ENCODE measurements at regions not wholly inside any gene's neighbourhood (a gene's known extent, or its start where the extent isn't known, plus 50 kb on each side); places are given as distances from the start of the nearest gene placed in this dataset.

- Histone ChIP-seq H3K9me3 (replicated peaks; ENCODE audit: control insufficient read depth, insufficient read depth, low read length) (peaks cover 17% of the 10 kb centered on the region), H3K4me2 (ENCODE audit: insufficient read depth, low read length) (no peak overlapping the region), H3K36me3 (ENCODE audit: control insufficient read depth in 2 of 2, extremely low read depth in 1 of 2, insufficient read depth in 2 of 2, low read length in 2 of 2) (no peaks in the 10 kb centered on the region), H2AFZ (ENCODE audit: low read depth, low read length) (no peak overlapping the region), H3K4me1 (ENCODE audit: control insufficient read depth, extremely low read depth, insufficient read depth, low read length) (no peaks in the 10 kb centered on the region), H3K27me3 (ENCODE audit: control insufficient read depth in 2 of 2, insufficient read depth in 2 of 2, low read length in 2 of 2) (no peaks in the 10 kb centered on the region), H3K27ac (ENCODE audit: insufficient read depth, low read depth, low read length) (no peak overlapping the region), H3K9me1 (replicated peaks; ENCODE audit: control insufficient read depth, extremely low read depth, insufficient read depth, low read length) (no peaks in the 10 kb centered on the region), H3K79me2 (ENCODE audit: control insufficient read depth, insufficient read depth, low read length) (no peaks in the 10 kb centered on the region), H4K20me1 (replicated peaks; ENCODE audit: control insufficient read depth, extremely low read depth, insufficient read depth, low read length) (no peaks in the 10 kb centered on the region), H3K4me3 (replicated peaks in 1 of 3; ENCODE audit: insufficient read depth in 1 of 3, low read depth in 1 of 3, low read length in 3 of 3) (no peak overlapping the region), H3K9ac (replicated peaks; ENCODE audit: extremely low read depth, insufficient read depth, low read length) (no peak overlapping the region)
- POLR2A ChIA-PET, result no interaction called here
- FAIRE-seq, result no peak
- intact Hi-C loops (cut with micrococcal nuclease) (no loop called here), dilution Hi-C loops (cut with MboI; ENCODE audit: extremely low pct_ligation_motif_present, low sequenced_read_pairs) (no loop called here)
- DNase-seq (ENCODE audit: low read depth, low spot score), result no peak
- CTCF ChIA-PET, result no interaction called here
- BruUV-seq (replicated peaks), result no TSS peak
- TF ChIP-seq JUN (IDR thresholded peaks at IDR 0.05; ENCODE audit: borderline replicate concordance, insufficient read depth, insufficient read length, low read depth), result no peak
- no peak for TF ChIP-seq EZH2 (IDR thresholded peaks at IDR 0.05; ENCODE audit: borderline replicate concordance, low read depth, low read length, severe bottlenecking)
- no peak for TF ChIP-seq MAX (IDR thresholded peaks at IDR 0.05; ENCODE audit: insufficient read depth, insufficient read length)
- no peak for TF ChIP-seq CTCF (IDR thresholded peaks at IDR 0.05; ENCODE audit: extremely low read depth in 1 of 2, insufficient read depth in 1 of 2, low read depth in 1 of 2, low read length in 2 of 2)
Measured at GRCh38 chr10:131495224-131495623, 183.7 kb upstream of the TCERG1L start.

GRCh38 chr10:131495892-131496291, 184.4 kb upstream of the TCERG1L start:
- Histone ChIP-seq H3K4me2 (ENCODE audit: insufficient read depth, low read length) (no peak overlapping the region), H3K27ac (ENCODE audit: insufficient read depth, low read depth, low read length) (no peak overlapping the region), H3K9me3 (replicated peaks; ENCODE audit: control insufficient read depth, insufficient read depth, low read length) (peaks cover 17% of the 10 kb centered on the region), H3K27me3 (ENCODE audit: control insufficient read depth in 2 of 2, insufficient read depth in 2 of 2, low read length in 2 of 2) (no peaks in the 10 kb centered on the region), H3K36me3 (ENCODE audit: control insufficient read depth in 2 of 2, extremely low read depth in 1 of 2, insufficient read depth in 2 of 2, low read length in 2 of 2) (no peaks in the 10 kb centered on the region), H3K4me1 (ENCODE audit: control insufficient read depth, extremely low read depth, insufficient read depth, low read length) (no peaks in the 10 kb centered on the region), H3K79me2 (ENCODE audit: control insufficient read depth, insufficient read depth, low read length) (no peaks in the 10 kb centered on the region), H2AFZ (ENCODE audit: low read depth, low read length) (no peak overlapping the region), H3K9me1 (replicated peaks; ENCODE audit: control insufficient read depth, extremely low read depth, insufficient read depth, low read length) (no peaks in the 10 kb centered on the region), H4K20me1 (replicated peaks; ENCODE audit: control insufficient read depth, extremely low read depth, insufficient read depth, low read length) (no peaks in the 10 kb centered on the region), H3K4me3 (replicated peaks in 1 of 3; ENCODE audit: insufficient read depth in 1 of 3, low read depth in 1 of 3, low read length in 3 of 3) (no peak overlapping the region), H3K9ac (replicated peaks; ENCODE audit: extremely low read depth, insufficient read depth, low read length) (no peak overlapping the region)
- POLR2A ChIA-PET, result no interaction called here
- FAIRE-seq (no peak), DNase-seq (ENCODE audit: low read depth, low spot score) (no peak)
- no TSS peak for BruUV-seq (replicated peaks)
- CTCF ChIA-PET, result no interaction called here
- intact Hi-C loops (cut with micrococcal nuclease), result no loop called here
- dilution Hi-C loops (cut with MboI; ENCODE audit: extremely low pct_ligation_motif_present, low sequenced_read_pairs), result no loop called here
- no peak for TF ChIP-seq POLR2AphosphoS5 (IDR thresholded peaks at IDR 0.05; ENCODE audit: insufficient read depth, low read depth, low read length)
- TF ChIP-seq EZH2 (IDR thresholded peaks at IDR 0.05; ENCODE audit: borderline replicate concordance, low read depth, low read length, severe bottlenecking), result no peak
- TF ChIP-seq MAX (IDR thresholded peaks at IDR 0.05; ENCODE audit: insufficient read depth, insufficient read length), result no peak
- no peak for TF ChIP-seq FOS (IDR thresholded peaks at IDR 0.05; ENCODE audit: borderline replicate concordance, insufficient read depth, low read length)
